GM12891 (cell line): ENCODE measurements at regions not wholly inside any gene's neighbourhood (a gene's known extent, or its start where the extent isn't known, plus 50 kb on each side); places are given as distances from the start of the nearest gene placed in this dataset.

ENCODE experiments used
- DNase-seq: peaks from one replicate; pipeline ENCODE4 v3.0.0; 2011; ENCODE audit warnings: low spot score; ENCODE audit not compliant: insufficient read length
- FAIRE-seq: peaks from 2 replicates; lab custom pipeline; 2011; peaks lifted over from hg19 to GRCh38; lab: Jason Lieb, UNC
- PAX5 ChIP-seq: IDR thresholded peaks from 2 replicates; pipeline ENCODE4 v1.6.1; 2011; ENCODE audit warnings: low read length, moderate library complexity, mild to moderate bottlenecking; ENCODE audit not compliant: insufficient read depth, severe bottlenecking
- POLR2A ChIP-seq: IDR thresholded peaks from 2 replicates; pipeline ENCODE4 v1.6.1; 2011; ENCODE audit warnings: low read depth, low read length, control low read depth
- POLR2AphosphoS5 ChIP-seq: IDR thresholded peaks from 2 replicates; pipeline ENCODE4 v1.6.1; 2011; ENCODE audit warnings: low read depth, low read length, control low read depth
- POU2F2 ChIP-seq: IDR thresholded peaks from 2 replicates; pipeline ENCODE4 v1.6.1; 2011; ENCODE audit warnings: low read depth, mild to moderate bottlenecking, control low read depth, low read length, moderate library complexity
- SPI1 ChIP-seq: IDR thresholded peaks from 2 replicates; pipeline ENCODE4 v1.6.1; 2011; ENCODE audit warnings: low read depth, low read length, control low read depth
- TAF1 ChIP-seq: IDR thresholded peaks from 2 replicates; pipeline ENCODE4 v1.6.1; 2011; ENCODE audit warnings: low read depth, low read length, control low read depth

- no peak for TF ChIP-seq POLR2AphosphoS5
- no peak for TF ChIP-seq PAX5
- no peak for TF ChIP-seq POLR2A
- no peak for TF ChIP-seq TAF1
- no peak for TF ChIP-seq SPI1
- TF ChIP-seq POU2F2 = no peak
- FAIRE-seq (no peak), DNase-seq (no peak)
Measured at GRCh38 chr4:120331486-120332370, 265.1 kb upstream of the MAD2L1 start.

GRCh38 chr4:120329386-120329785 lies 262.7 kb upstream of the MAD2L1 start:
- no peak for TF ChIP-seq POLR2A
- no peak for DNase-seq
- no peak for FAIRE-seq

GRCh38 chr4:120327276-120327675 lies 260.6 kb upstream of the MAD2L1 start:
- FAIRE-seq = no peak
- no peak for TF ChIP-seq TAF1
- TF ChIP-seq PAX5 = no peak
- TF ChIP-seq POLR2AphosphoS5 = no peak
- TF ChIP-seq POLR2A = no peak
- TF ChIP-seq SPI1 = no peak
- TF ChIP-seq POU2F2 = no peak
- no peak for DNase-seq

- FAIRE-seq = no peak
- no peak for TF ChIP-seq POLR2AphosphoS5
- TF ChIP-seq TAF1 = no peak
- TF ChIP-seq POU2F2 = no peak
- no peak for TF ChIP-seq POLR2A
- TF ChIP-seq SPI1 = no peak
- no peak for TF ChIP-seq PAX5
- no peak for DNase-seq
Measured at GRCh38 chr4:120319046-120319767, 252.6 kb upstream of the MAD2L1 start.

GRCh38 chr4:120318196-120318846 lies 251.7 kb upstream of the MAD2L1 start:
- TF ChIP-seq PAX5 = no peak
- TF ChIP-seq TAF1 = no peak
- no peak for TF ChIP-seq SPI1
- no peak for TF ChIP-seq POLR2AphosphoS5
- no peak for TF ChIP-seq POLR2A
- no peak for TF ChIP-seq POU2F2
- no peak for FAIRE-seq
- DNase-seq = no peak

GRCh38 chr4:120317713-120318112 lies 251.1 kb upstream of the MAD2L1 start:
- FAIRE-seq (no peak), DNase-seq (no peak)
- TF ChIP-seq POLR2A = no peak
- TF ChIP-seq SPI1 = no peak
- no peak for TF ChIP-seq POU2F2
- TF ChIP-seq POLR2AphosphoS5 = no peak
- no peak for TF ChIP-seq TAF1
- no peak for TF ChIP-seq PAX5

- no peak for TF ChIP-seq SPI1
- TF ChIP-seq TAF1 = no peak
- no peak for TF ChIP-seq PAX5
- no peak for TF ChIP-seq POLR2AphosphoS5
- TF ChIP-seq POLR2A = no peak
- no peak for TF ChIP-seq POU2F2
- no peak for FAIRE-seq
- no peak for DNase-seq
Measured at GRCh38 chr4:120316416-120316815, 249.8 kb upstream of the MAD2L1 start.

GRCh38 chr4:120314969-120315368 lies 248.3 kb upstream of the MAD2L1 start:
- DNase-seq (no peak), FAIRE-seq (no peak)
- TF ChIP-seq TAF1 (no peak), POLR2AphosphoS5 (no peak), POLR2A (no peak), POU2F2 (no peak), PAX5 (no peak), SPI1 (no peak)

GRCh38 chr4:120304801-120305200 lies 238.2 kb upstream of the MAD2L1 start:
- DNase-seq (no peak), FAIRE-seq (no peak)
- no peak for TF ChIP-seq POLR2A

- TF ChIP-seq POLR2AphosphoS5 (no peak), PAX5 (no peak), POLR2A (no peak), POU2F2 (no peak), SPI1 (no peak), TAF1 (no peak)
- FAIRE-seq (no peak), DNase-seq (no peak)
Measured at GRCh38 chr4:120299631-120300030, 233.0 kb upstream of the MAD2L1 start.
